BLaER1 (cell line): ENCODE measurements at regions not wholly inside any gene's neighbourhood (a gene's known extent, or its start where the extent isn't known, plus 50 kb on each side); places are given as distances from the start of the nearest gene placed in this dataset.
A peak's percentile ranks its signal among the peaks of the same experiment; 100 is the strongest.

Experiments used
- H3K27ac ChIP-seq: shearing (Covaris generic); formaldehyde crosslinking; 2 replicates; pipeline ENCODE4 v1.8.1; 2022
- H3K27me3 ChIP-seq: shearing (Covaris generic); formaldehyde crosslinking; 2 replicates; pipeline ENCODE4 v1.8.1; 2022
- H3K36me3 ChIP-seq: shearing (Covaris generic); formaldehyde crosslinking; 2 replicates; pipeline ENCODE4 v1.8.1; 2022
- H3K4me1 ChIP-seq: shearing (Covaris generic); formaldehyde crosslinking; 2 replicates; pipeline ENCODE4 v1.8.1; 2022
- H3K4me2 ChIP-seq: shearing (Covaris generic); formaldehyde crosslinking; 2 replicates; pipeline ENCODE4 v1.8.1; 2022
- H3K4me3 ChIP-seq: shearing (Covaris generic); formaldehyde crosslinking; 2 replicates; pipeline ENCODE4 v1.8.1; 2022
- H3K9ac ChIP-seq: shearing (Covaris generic); formaldehyde crosslinking; 2 replicates; pipeline ENCODE4 v1.8.1; 2022
- H3K9me3 ChIP-seq: shearing (Covaris generic); formaldehyde crosslinking; 2 replicates; pipeline ENCODE4 v1.8.1; 2022
- H4K20me1 ChIP-seq: shearing (Covaris generic); formaldehyde crosslinking; 2 replicates; pipeline ENCODE4 v1.8.1; 2022
- Cebpa-rat ChIP-seq: shearing (Covaris generic); IDR thresholded peaks from 2 replicates; pipeline ENCODE4 v1.8.1; 2022

DNA sequence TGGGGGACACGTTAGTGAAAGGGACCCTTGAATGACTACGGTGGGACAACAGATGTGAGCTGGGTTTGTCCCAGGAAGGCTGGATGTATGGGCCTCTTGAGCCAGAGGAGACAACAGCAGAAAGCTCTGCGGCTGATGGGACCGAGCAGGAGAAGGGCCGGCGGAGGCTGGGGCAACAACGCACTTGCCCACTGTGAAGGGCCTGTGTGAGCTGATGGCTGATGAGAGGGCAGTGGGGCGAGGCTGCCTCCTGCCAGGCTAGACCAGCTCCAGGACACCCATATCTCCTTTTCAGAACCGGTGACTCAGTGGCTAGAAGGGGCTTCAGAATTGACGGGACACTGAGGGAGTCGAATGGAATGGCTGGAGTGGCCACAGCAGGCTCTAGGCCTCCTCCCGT lies 250.1 kb downstream of the SEC14L1 start:
- Histone ChIP-seq H3K27ac (peak overlapping the region; percentile 80), H3K4me2 (peak overlapping the region; percentile 95), H3K9me3 (no peaks in the 10 kb centered on the region), H4K20me1 (peaks cover 44% of the 10 kb centered on the region), H3K36me3 (peaks cover 6% of the 10 kb centered on the region), H3K9ac (peak overlapping the region; percentile 74), H3K4me3 (peak overlapping the region; percentile 65; the same call in 1 of the 2 replicates), H3K27me3 (no peaks in the 10 kb centered on the region), H3K4me1 (peaks cover 97% of the 10 kb centered on the region)
- no peak for TF ChIP-seq Cebpa-rat

DNA sequence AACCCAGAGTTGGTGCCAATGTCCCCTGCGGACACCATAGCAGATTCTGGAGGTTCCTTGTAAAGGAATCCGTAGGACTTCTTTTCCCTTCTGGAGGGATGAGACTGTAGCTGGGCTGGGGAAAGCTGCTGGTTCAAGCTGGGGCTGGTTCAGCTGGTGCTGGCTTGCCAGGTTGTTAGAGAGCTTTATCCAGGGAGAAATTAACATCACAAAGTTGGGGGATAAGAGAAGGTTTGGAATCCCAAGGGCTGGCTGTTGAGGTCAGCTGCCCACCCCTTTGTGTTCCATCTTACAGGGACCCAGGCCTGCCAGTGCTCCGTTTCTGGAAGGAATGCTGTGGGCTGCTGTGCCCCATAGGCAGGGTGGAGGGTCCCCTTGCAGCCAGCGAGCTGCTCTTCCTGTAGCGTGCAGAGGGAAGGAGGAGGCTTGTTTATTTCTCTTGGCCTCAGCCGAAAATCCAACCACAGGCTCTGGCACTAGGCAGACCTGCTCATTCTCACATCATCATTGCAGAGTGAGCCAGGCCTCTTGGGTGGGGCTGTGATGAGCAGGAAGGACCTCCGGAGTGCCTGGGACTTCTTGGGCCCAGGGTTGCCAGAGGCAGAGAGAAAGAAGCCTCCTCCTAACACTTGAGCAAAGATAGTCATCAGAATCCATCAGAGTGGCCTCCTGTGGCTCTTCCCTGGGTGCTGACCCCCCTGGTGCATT lies 251.1 kb downstream of the SEC14L1 start:
- no peak for TF ChIP-seq Cebpa-rat
- Histone ChIP-seq H3K4me1 (peaks cover 97% of the 10 kb centered on the region), H3K4me3 (peak overlapping the region; percentile 65), H4K20me1 (peaks cover 44% of the 10 kb centered on the region), H3K27me3 (no peaks in the 10 kb centered on the region), H3K9me3 (no peaks in the 10 kb centered on the region), H3K4me2 (peak overlapping the region; percentile 95), H3K27ac (peak overlapping the region; percentile 80), H3K36me3 (peaks cover 16% of the 10 kb centered on the region), H3K9ac (peak overlapping the region; percentile 74)

DNA sequence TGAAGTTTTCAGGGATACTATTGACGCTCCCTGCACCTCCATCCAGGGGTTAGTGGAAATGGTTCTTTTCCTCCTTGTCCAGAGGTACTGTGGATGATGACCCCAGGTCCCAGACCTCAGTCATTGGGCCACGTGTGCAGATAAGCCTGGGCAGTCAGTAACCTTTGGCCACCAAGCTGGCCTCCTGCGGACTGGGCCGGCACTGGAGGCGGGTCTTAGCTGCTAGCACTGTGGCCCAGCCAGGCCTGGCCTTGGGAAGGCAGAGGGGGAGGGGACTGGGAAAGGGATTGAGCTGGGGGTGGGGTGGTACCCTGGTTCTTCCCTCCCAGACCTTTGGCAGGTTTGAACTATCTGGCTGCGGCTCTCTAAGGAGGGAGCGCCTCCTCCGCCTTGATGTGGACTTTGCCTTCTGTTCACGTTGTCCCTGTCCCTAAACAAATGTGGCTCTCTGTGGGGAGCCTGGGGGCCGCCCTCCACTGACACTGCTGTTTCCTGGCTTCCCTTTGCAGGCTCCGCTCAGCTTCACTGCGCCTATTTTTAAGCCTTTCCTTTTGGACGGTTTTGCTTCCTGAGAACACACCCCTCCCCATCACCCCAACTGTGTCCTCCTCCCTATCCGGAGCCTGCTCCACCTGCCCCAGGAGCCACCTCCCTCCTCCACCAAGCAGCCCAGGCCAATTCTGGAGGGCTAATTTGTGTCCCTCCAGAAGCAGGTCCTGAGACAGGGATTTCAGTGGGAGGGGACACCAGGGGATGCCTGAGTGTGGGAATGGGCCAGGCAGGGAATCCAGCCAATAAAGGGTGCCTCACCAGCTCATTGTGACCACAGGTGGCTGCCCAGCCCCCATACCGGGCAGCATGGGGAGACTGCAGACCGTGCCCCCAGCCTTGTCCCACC lies 251.9 kb downstream of the SEC14L1 start:
- Histone ChIP-seq H3K4me3 (peak overlapping the region; percentile 65), H3K9me3 (no peaks in the 10 kb centered on the region; the same call in 1 of the 2 replicates), H3K36me3 (peaks cover 21% of the 10 kb centered on the region), H3K27ac (peak overlapping the region; percentile 80), H4K20me1 (peaks cover 40% of the 10 kb centered on the region), H3K4me2 (peak overlapping the region; percentile 95), H3K4me1 (peaks cover 97% of the 10 kb centered on the region), H3K27me3 (no peaks in the 10 kb centered on the region), H3K9ac (peak overlapping the region; percentile 74)
- TF ChIP-seq Cebpa-rat = no peak

- Histone ChIP-seq H3K9ac (peak overlapping the region; percentile 74), H3K4me3 (peak overlapping the region; percentile 65), H4K20me1 (peaks cover 37% of the 10 kb centered on the region), H3K4me1 (peaks cover 97% of the 10 kb centered on the region), H3K9me3 (no peaks in the 10 kb centered on the region; the same call in 1 of the 2 replicates), H3K27ac (peak overlapping the region; percentile 80), H3K4me2 (peak overlapping the region; percentile 95), H3K27me3 (no peaks in the 10 kb centered on the region), H3K36me3 (peaks cover 23% of the 10 kb centered on the region)
- no peak for TF ChIP-seq Cebpa-rat
These were observed 252.5 kb downstream of the SEC14L1 start for GRCh38 chr17:77393274-77393600.

DNA sequence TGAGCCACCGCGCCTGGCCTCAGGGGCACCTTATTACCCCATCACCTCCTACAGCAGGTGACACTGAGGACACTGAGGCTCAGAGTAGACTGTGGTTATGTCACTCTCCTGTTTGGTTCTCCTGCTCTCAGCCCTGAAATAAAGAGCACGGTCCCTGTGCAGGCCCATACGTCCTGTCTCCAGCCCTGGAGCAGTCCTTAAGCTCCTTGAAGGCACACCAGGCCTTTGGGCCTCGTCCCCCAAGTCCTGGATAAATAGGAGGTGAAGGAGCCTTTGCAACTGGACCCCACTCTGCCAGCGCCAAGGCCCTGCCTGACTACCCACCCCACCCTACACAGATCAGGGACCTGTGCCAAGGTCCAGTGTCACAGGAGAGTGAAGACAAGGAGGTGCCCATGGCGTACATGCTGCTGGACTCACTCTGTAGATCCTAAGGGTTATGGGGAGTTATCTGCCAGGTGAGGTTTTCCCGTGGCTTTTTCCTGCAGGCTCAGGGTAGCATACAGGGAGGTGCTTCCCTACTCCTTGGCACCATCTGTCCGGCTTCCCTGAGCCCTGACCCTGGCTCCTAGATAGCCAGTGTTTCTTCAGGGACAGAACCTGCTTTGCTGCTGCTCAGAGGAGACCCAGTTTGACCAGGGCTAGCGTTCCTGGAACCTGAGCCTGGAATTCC lies 253.2 kb downstream of the SEC14L1 start:
- Histone ChIP-seq H3K9me3 (no peaks in the 10 kb centered on the region; the same call in 1 of the 2 replicates), H3K4me3 (no peak overlapping the region), H3K9ac (peak overlapping the region; percentile 51), H3K4me2 (peak overlapping the region; percentile 95), H3K27ac (peak overlapping the region; percentile 80), H3K27me3 (no peaks in the 10 kb centered on the region), H3K4me1 (peaks cover 97% of the 10 kb centered on the region), H4K20me1 (peaks cover 32% of the 10 kb centered on the region), H3K36me3 (peaks cover 25% of the 10 kb centered on the region)
- TF ChIP-seq Cebpa-rat = no peak

- TF ChIP-seq Cebpa-rat = no peak
- Histone ChIP-seq H3K36me3 (peaks cover 25% of the 10 kb centered on the region), H3K9me3 (no peaks in the 10 kb centered on the region; the same call in 1 of the 2 replicates), H3K4me3 (no peak overlapping the region), H4K20me1 (peaks cover 38% of the 10 kb centered on the region), H3K27ac (peak overlapping the region; percentile 80), H3K9ac (peak overlapping the region; percentile 51), H3K27me3 (no peaks in the 10 kb centered on the region), H3K4me1 (peaks cover 97% of the 10 kb centered on the region), H3K4me2 (peak overlapping the region; percentile 95)
These were observed 253.9 kb downstream of the SEC14L1 start for GRCh38 chr17:77394540-77395295.

DNA sequence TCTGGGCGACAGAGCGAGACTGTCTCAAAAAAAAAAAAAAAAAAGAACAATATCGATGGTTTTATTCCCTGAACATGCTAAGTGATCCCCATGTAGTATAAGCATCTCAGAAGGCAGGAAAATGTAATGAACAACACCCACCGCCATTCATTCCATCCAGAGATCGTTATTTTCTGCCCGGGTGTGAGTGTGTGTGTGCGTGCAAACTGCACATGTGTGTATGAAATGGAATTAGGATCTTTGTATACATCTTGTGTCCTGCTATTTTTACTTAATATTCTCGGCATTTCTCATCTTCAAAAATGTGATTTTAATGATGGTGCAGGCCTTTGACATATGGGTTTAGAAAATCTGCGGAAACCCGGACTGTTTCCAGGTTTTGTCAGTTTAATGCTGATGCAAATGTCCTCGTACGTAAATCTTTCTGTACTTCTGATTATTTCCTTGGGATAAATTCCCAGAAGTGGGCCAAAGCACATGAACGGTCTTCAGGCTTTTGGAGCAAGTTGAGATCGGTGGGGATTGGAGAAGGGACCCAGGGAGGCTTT lies 254.8 kb downstream of the SEC14L1 start:
- TF ChIP-seq Cebpa-rat = no peak
- no peaks in the 10 kb centered on the region; the same call in 1 of the 2 replicates for H3K9me3 ChIP-seq
- no peak overlapping the region for H3K4me3 ChIP-seq
- H3K36me3 ChIP-seq = peaks cover 25% of the 10 kb centered on the region
- peaks cover 98% of the 10 kb centered on the region for H3K4me1 ChIP-seq
- peaks cover 38% of the 10 kb centered on the region for H4K20me1 ChIP-seq
- no peak overlapping the region for H3K27ac ChIP-seq
- peak overlapping the region; percentile 95 for H3K4me2 ChIP-seq
- peak overlapping the region; percentile 56; the same call in 1 of the 2 replicates for H3K9ac ChIP-seq
- H3K27me3 ChIP-seq = no peaks in the 10 kb centered on the region

GRCh38 chr17:77396610-77397009 lies 255.8 kb downstream of the SEC14L1 start:
- Histone ChIP-seq H3K36me3 (peaks cover 21% of the 10 kb centered on the region), H4K20me1 (peaks cover 38% of the 10 kb centered on the region), H3K4me1 (peaks cover 98% of the 10 kb centered on the region), H3K4me2 (peak overlapping the region; percentile 95), H3K9me3 (no peaks in the 10 kb centered on the region; the same call in 1 of the 2 replicates), H3K4me3 (no peak overlapping the region), H3K27ac (peak overlapping the region; percentile 48), H3K27me3 (no peaks in the 10 kb centered on the region), H3K9ac (peak overlapping the region; percentile 56; the same call in 1 of the 2 replicates)
- TF ChIP-seq Cebpa-rat = no peak
